ENCODE measurements at regions not wholly inside any gene's neighbourhood (a gene's known extent, or its start where the extent isn't known, plus 50 kb on each side); places are given as distances from the start of the nearest gene placed in this dataset.

DNA sequence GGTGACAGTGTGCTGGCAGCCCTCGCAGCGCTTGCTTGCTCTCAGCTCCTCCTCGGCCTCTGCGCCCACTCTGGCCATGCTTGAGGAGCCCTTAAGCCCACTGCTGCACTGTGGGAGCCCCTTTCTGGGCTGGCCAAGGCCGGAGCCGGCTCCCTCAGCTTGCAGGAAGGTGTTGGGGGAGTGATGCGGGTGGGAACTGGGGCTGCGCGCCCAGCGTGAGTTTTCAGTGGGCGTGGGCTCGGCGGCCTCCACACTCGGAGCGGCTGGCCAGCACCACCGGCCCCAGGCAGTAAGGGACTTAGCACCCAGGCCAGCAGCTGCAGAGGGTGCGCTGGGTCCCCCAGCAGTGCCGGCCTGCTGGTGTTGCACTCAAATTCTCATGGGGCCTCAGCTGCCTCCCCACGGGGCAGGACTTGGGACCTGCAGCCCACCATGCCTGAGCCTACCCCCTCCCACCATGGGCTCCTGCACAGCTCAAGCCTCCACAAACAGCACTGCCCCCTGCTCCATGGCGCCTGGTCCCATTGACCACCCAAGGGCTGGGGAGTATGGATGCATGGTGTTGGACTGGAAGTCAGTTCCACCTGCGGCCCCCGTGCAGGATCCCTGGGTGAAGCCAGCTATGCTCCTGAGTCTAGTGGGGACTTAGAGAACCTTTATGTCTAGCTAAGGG is 223.1 kb upstream of the PTPRD start:
- Histone ChIP-seq H3K9me3 (ENCODE audit: control insufficient read depth, insufficient read depth, low read depth, low read length) (no peaks in the 10 kb centered on the region), H3K4me1 (ENCODE audit: control insufficient read depth, insufficient read depth, low read length) (no peaks in the 10 kb centered on the region), H3K27ac (ENCODE audit: extremely low read depth, low read depth, low read length) (no peak overlapping the region), H3K36me3 (ENCODE audit: control insufficient read depth in 2 of 2, insufficient read depth in 1 of 2, low read length in 2 of 2) (no peaks in the 10 kb centered on the region), H3K4me3 (ENCODE audit: low read depth, low read length) (no peak overlapping the region)
- ChIA-PET CTCF (no interaction called here), POLR2A (no interaction called here)
- TF ChIP-seq ZSCAN18 (tag by site-specific recombination; IDR thresholded peaks at IDR 0.05) (no peak), ZNF239 (tag by site-specific recombination; IDR thresholded peaks at IDR 0.05) (no peak), RBAK (tag by site-specific recombination; IDR thresholded peaks at IDR 0.05) (no peak), ZNF571 (tag by site-specific recombination; IDR thresholded peaks at IDR 0.05) (no peak), ZNF785 (tag by site-specific recombination; IDR thresholded peaks at IDR 0.05) (no peak), ZBTB26 (tag by site-specific recombination; optimal IDR thresholded peaks at IDR 0.05) (no peak), HOXA7 (CRISPR knock-in tag; IDR thresholded peaks at IDR 0.05; ENCODE audit: borderline replicate concordance) (no peak), ZBTB48 (tag by site-specific recombination; IDR thresholded peaks at IDR 0.05) (no peak), KLF10 (tag by site-specific recombination; IDR thresholded peaks at IDR 0.05) (no peak), ZBTB21 (tag by site-specific recombination; IDR thresholded peaks at IDR 0.05) (no peak), ZNF600 (tag by site-specific recombination; IDR thresholded peaks at IDR 0.05) (no peak), EGR2 (tag by site-specific recombination; IDR thresholded peaks at IDR 0.05; ENCODE audit: low read depth) (no peak), ZNF596 (tag by site-specific recombination; IDR thresholded peaks at IDR 0.05) (no peak), ZFP3 (tag by site-specific recombination; IDR thresholded peaks at IDR 0.05; ENCODE audit: low read depth) (no peak), ZNF391 (tag by site-specific recombination; IDR thresholded peaks at IDR 0.05; ENCODE audit: borderline replicate concordance, low read depth) (no peak), ZNF624 (tag by site-specific recombination; IDR thresholded peaks at IDR 0.05) (no peak), BCL6B (tag by site-specific recombination; IDR thresholded peaks at IDR 0.05) (no peak), ZFP37 (tag by site-specific recombination; IDR thresholded peaks at IDR 0.05) (no peak), ZNF521 (tag by site-specific recombination; IDR thresholded peaks at IDR 0.05) (no peak)

GRCh38 chr9:10843151-10843550 is 230.3 kb upstream of the PTPRD start:
- no peaks in the 10 kb centered on the region for H3K36me3 ChIP-seq (ENCODE audit: control insufficient read depth in 2 of 2, insufficient read depth in 1 of 2, low read length in 2 of 2)
- ChIA-PET CTCF (no interaction called here), POLR2A (no interaction called here)
- H3K4me1 ChIP-seq (ENCODE audit: control insufficient read depth, insufficient read depth, low read length), result no peaks in the 10 kb centered on the region
- H3K4me3 ChIP-seq (ENCODE audit: low read depth, low read length), result no peak overlapping the region
- H3K9me3 ChIP-seq (ENCODE audit: control insufficient read depth, insufficient read depth, low read depth, low read length), result no peaks in the 10 kb centered on the region
- H3K27ac ChIP-seq (ENCODE audit: extremely low read depth, low read depth, low read length), result no peak overlapping the region
- TF ChIP-seq, protein P1, sequence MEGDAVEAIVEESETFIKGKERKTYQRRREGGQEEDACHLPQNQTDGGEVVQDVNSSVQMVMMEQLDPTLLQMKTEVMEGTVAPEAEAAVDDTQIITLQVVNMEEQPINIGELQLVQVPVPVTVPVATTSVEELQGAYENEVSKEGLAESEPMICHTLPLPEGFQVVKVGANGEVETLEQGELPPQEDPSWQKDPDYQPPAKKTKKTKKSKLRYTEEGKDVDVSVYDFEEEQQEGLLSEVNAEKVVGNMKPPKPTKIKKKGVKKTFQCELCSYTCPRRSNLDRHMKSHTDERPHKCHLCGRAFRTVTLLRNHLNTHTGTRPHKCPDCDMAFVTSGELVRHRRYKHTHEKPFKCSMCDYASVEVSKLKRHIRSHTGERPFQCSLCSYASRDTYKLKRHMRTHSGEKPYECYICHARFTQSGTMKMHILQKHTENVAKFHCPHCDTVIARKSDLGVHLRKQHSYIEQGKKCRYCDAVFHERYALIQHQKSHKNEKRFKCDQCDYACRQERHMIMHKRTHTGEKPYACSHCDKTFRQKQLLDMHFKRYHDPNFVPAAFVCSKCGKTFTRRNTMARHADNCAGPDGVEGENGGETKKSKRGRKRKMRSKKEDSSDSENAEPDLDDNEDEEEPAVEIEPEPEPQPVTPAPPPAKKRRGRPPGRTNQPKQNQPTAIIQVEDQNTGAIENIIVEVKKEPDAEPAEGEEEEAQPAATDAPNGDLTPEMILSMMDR (tag by site-specific recombination; IDR thresholded peaks at IDR 0.05), result no peak
- TF ChIP-seq ZNF184 (tag by site-specific recombination; IDR thresholded peaks at IDR 0.05) (no peak), ZFHX2 (tag by site-specific recombination; conservative IDR thresholded peaks at IDR 0.05) (no peak), ZBTB17 (tag by site-specific recombination; IDR thresholded peaks at IDR 0.05) (no peak), ZNF610 (tag by site-specific recombination; IDR thresholded peaks at IDR 0.05; ENCODE audit: borderline replicate concordance) (no peak), TRIM28 (IDR thresholded peaks at IDR 0.05; ENCODE audit: borderline replicate concordance, low read length) (no peak), ZNF341 (tag by site-specific recombination; IDR thresholded peaks at IDR 0.05; ENCODE audit: low read depth) (no peak), FEZF1 (tag by site-specific recombination; IDR thresholded peaks at IDR 0.05) (no peak), REPIN1 (tag by site-specific recombination; IDR thresholded peaks at IDR 0.05; ENCODE audit: low read depth) (no peak)
- TF ChIP-seq, protein P2, sequence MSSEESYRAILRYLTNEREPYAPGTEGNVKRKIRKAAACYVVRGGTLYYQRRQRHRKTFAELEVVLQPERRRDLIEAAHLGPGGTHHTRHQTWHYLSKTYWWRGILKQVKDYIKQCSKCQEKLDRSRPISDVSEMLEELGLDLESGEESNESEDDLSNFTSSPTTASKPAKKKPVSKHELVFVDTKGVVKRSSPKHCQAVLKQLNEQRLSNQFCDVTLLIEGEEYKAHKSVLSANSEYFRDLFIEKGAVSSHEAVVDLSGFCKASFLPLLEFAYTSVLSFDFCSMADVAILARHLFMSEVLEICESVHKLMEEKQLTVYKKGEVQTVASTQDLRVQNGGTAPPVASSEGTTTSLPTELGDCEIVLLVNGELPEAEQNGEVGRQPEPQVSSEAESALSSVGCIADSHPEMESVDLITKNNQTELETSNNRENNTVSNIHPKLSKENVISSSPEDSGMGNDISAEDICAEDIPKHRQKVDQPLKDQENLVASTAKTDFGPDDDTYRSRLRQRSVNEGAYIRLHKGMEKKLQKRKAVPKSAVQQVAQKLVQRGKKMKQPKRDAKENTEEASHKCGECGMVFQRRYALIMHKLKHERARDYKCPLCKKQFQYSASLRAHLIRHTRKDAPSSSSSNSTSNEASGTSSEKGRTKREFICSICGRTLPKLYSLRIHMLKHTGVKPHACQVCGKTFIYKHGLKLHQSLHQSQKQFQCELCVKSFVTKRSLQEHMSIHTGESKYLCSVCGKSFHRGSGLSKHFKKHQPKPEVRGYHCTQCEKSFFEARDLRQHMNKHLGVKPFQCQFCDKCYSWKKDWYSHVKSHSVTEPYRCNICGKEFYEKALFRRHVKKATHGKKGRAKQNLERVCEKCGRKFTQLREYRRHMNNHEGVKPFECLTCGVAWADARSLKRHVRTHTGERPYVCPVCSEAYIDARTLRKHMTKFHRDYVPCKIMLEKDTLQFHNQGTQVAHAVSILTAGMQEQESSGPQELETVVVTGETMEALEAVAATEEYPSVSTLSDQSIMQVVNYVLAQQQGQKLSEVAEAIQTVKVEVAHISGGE (tag by site-specific recombination; conservative IDR thresholded peaks at IDR 0.05; ENCODE audit: low read depth), result no peak

All from HEK293 (cell line).